ENCODE measurements at regions not wholly inside any gene's neighbourhood (a gene's known extent, or its start where the extent isn't known, plus 50 kb on each side); places are given as distances from the start of the nearest gene placed in this dataset.

- no peak for TF ChIP-seq CTCF (conservative IDR thresholded peaks at IDR 0.05)
- TF ChIP-seq ZFX (IDR thresholded peaks at IDR 0.05) = no peak
Observed at GRCh38 chr21:38696579-38696978, 109.2 kb upstream of the ETS2 start.
